GM10248 (cell line): ENCODE measurements at regions not wholly inside any gene's neighbourhood (a gene's known extent, or its start where the extent isn't known, plus 50 kb on each side); places are given as distances from the start of the nearest gene placed in this dataset.

Experiments
- CTCF ChIA-PET: fragments of 300-600 bp; sonication (Branson Sonifier 250); formaldehyde crosslinking; extraction: SDS; loops from one replicate; lab custom pipeline; 2021; ENCODE audit warnings: antibody characterized with exemption; lab: Yijun Ruan, JAX
- POLR2A ChIA-PET: fragments of 350-650 bp; sonication (Branson Sonifier 250); formaldehyde crosslinking; extraction: SDS; loops from one replicate; lab custom pipeline; 2020; ENCODE audit warnings: antibody characterized with exemption; lab: Yijun Ruan, JAX
- DNase-seq: peaks from one replicate; pipeline ENCODE4 v3.0.0; 2012; ENCODE audit errors: extremely low spot score
- CTCF ChIP-seq: IDR thresholded peaks from 2 replicates; pipeline ENCODE4 v1.5.1; 2012; ENCODE audit warnings: mild to moderate bottlenecking, low read depth; ENCODE audit errors: extremely low read depth, missing control alignments, control extremely low read depth

GRCh38 chr1:63023171-63023570 lies 239.2 kb downstream of the ATG4C start:
- POLR2A ChIA-PET, result no interaction called here
- CTCF ChIA-PET, result interaction anchor here (0.8 kb wide), 1 partner anchor 20 kb away, joined by 3 read pairs; no protein-coding TSS in a partner anchor
- no peak for TF ChIP-seq CTCF
- no peak for DNase-seq

GRCh38 chr1:63023637-63024036 lies 239.7 kb downstream of the ATG4C start:
- ChIA-PET CTCF (no interaction called here), POLR2A (no interaction called here)
- no peak for DNase-seq
- no peak for TF ChIP-seq CTCF

GRCh38 chr1:63024132-63024531 lies 240.2 kb downstream of the ATG4C start:
- no peak for DNase-seq
- POLR2A ChIA-PET, result no interaction called here
- no peak for TF ChIP-seq CTCF
- CTCF ChIA-PET, result no interaction called here

- DNase-seq, result no peak
- no peak for TF ChIP-seq CTCF
- CTCF ChIA-PET, result interaction anchor here (0.7 kb wide), 1 partner anchor 9 kb away, joined by 4 read pairs; no protein-coding TSS in a partner anchor
- POLR2A ChIA-PET, result no interaction called here
These were observed 243.2 kb downstream of the ATG4C start for GRCh38 chr1:63027176-63027575.

GRCh38 chr1:63032171-63032570 lies 248.2 kb downstream of the ATG4C start:
- no peak for DNase-seq
- POLR2A ChIA-PET, result no interaction called here
- no peak for TF ChIP-seq CTCF
- CTCF ChIA-PET, result no interaction called here

- DNase-seq, result no peak
- no peak for TF ChIP-seq CTCF
- CTCF ChIA-PET, result interaction anchor here (0.9 to 1.3 kb wide), 6 partner anchors 13 to 766 kb away, joined by 3 to 4 read pairs (median 3); no protein-coding TSS in a partner anchor
- POLR2A ChIA-PET, result no interaction called here
These were observed 249.3 kb downstream of the ATG4C start for GRCh38 chr1:63033211-63033610.

GRCh38 chr1:63034256-63034655 lies 250.3 kb downstream of the ATG4C start:
- no peak for TF ChIP-seq CTCF
- POLR2A ChIA-PET, result no interaction called here
- CTCF ChIA-PET, result interaction anchor here (1.0 kb wide), 1 partner anchor 767 kb away, joined by 3 read pairs; no protein-coding TSS in a partner anchor
- DNase-seq, result no peak
